Activated CD4-positive, CD25-positive, alpha-beta regulatory T cell (primary cell): ENCODE measurements at regions not wholly inside any gene's neighbourhood (a gene's known extent, or its start where the extent isn't known, plus 50 kb on each side); places are given as distances from the start of the nearest gene placed in this dataset.
"Not testable (repeated sequence)": the region's sequence is repeated elsewhere in the genome, so short reads cannot be mapped to it uniquely, and the experiment has no call there.

Experiments
- DNase-seq, 4 experiments: peaks; one replicate each; lab custom pipeline; 2025; lab: John Stamatoyannopoulos, UW

DNA sequence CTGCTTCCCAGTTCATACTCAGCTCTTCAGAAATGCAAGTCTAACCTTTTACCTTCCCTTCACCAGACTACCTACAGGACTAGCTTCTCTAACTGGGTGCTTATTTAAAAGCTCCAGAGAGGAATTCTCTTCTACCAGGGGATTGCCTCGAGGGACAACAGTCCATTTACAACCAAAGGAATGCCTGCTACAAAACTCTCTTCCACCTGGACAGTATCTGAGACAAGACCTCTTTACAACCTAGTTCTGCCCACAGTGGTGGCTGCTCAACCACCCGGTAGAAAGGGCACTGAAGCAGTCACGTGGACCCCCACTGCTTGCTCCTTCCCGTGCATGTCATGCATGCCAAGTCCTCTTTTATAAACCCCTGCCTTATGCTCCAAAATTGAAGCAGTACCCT is 158.1 kb upstream of the ANXA10 start:
- DNase-seq, result no peak

DNA sequence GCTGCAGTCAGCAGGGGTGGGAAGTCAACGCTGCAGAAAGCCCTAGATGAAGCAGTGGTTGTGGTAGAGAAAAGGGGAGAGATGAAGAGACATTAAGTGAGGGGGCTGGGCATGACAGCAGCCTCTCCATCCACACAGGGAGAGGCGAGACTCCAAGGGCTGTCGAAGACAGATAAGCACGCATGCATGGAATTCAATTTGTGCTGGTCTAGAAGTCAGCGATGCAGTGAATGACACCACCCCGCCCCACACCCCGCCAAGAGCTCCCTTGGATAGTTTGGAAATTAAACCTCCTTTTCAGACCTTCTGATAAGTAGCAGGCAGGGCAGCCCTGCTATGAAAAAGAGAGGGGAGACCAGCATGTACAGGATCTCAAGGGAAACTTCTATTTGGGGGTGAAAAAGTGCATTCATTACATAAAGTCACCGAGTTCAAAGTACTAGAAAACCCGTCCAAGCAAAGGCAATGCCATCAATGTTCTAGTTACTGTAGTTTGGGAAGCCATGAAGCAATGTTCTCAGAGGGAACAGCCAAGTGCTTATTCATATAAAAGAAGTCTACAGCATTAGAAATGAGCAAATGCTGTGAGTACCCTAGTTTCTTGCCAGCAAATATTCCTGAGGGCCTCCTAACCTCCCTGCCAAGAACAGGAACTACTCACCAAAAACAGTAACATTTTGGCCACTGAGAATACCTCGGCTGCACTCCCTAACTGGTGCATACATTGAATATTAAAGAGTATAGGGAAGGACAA is 152.3 kb upstream of the ANXA10 start:
- DNase-seq, result no peak

DNA sequence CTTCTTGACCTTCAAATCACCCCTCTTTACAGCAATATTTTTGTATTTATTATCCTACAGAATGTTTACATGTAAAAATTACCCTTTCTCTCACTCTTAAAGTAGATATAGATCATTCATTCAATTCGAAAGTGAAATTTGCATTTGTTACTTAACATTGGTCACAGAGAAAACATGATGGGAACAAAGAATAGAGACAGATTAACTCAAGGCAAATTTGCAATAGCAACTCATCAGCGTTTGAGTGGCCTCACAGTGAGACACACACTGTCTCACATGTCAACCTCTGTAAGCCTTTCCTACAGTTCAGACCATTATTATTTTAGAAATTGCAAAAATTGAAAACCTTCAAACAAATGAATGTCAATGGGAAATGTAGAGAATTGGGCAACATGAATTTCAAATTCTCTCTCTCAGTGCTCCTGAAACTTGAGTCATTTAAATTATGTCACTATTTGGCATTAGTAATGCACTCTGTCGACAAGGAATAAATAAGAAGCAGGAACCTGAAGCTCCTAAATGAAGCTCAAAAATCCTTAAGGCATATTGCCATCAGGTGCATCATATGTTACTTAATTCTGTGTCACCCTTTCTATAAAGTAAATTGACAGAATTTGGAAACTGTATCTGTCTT is 148.3 kb upstream of the ANXA10 start:
- DNase-seq, result no peak

DNA sequence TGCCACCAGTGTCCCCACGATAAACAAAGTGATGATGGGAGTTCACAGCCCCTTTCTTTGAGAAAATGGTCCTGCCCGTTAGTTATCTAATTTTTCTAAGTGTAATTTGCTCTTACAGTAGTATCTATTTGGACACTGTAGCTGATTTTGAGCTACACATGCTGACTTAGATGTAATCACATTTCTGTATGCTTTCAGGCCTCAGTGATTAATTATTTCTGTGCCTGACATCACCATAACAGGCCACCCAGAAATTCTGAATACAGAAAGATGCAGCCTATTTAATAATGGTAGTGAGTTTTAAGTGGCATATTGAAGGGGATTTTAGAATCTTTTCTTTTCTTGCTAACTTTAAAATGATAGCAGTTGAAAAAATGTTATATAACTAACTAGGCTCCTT is 147.6 kb upstream of the ANXA10 start:
- DNase-seq, result no peak

DNA sequence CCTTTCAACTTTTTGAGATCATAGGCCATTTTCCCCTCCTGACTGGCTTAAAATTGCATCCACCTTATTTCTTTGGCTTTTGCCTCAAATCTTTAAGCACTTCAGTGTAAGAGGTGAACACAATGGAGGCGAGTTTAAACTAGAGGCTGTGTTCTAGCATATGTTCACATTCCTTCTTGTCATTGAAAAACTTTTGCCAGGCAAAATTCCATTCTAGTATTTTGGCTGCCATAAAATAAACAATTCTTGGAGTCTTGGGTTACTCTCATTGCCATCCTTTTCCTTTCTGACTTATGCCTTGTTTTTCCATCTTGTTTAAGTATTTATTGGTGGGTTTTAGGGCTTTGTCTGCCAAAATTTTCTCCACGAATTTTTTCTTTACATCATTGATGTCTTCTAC is 137.3 kb upstream of the ANXA10 start:
- DNase-seq, result no peak

DNA sequence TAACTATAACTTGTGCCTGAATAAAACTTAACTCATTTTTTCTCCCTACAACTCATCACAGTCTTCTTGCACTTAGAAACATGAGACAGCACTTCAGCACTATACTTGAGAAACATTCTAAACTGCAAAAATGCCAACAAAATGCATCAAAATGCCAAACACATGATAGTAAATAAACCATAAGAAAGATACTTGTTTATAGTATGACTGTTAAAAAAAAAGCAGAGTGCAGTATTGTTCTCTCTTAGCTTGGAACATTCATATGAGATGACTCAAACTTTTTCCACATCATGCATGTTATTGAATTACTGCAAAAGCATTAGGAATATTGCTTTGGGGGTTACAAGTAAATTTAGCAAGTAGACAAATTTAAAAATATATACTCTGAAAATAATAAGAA is 135.7 kb upstream of the ANXA10 start:
- no peak for DNase-seq

DNA sequence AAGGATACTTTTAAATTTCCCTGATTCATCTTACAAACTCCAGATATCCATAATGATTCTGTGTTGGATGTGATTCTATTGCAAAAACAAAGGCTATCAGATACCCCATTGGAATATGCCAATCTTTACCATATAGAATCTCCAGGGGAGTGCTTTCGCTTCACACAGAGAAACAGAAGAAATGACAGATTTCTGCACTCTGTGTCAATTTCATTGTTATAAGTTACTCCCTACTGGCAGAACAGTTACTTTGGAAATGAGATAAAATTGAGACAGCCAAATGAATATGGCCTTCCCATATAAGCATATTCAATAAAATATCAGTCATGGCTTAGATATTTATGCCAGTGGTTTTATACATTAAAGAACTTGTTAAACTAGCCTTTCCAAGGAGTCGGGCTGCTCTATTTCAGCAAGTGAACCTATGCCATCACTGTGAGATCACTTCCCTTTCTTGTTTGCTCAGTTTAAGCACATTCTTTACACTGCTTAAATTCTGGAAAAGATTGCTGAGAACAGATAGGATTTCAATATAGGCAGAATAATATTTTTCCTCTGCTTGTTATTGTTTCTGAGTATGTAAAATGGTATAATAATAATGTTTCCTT is 127.5 kb upstream of the ANXA10 start:
- no peak for DNase-seq

DNA sequence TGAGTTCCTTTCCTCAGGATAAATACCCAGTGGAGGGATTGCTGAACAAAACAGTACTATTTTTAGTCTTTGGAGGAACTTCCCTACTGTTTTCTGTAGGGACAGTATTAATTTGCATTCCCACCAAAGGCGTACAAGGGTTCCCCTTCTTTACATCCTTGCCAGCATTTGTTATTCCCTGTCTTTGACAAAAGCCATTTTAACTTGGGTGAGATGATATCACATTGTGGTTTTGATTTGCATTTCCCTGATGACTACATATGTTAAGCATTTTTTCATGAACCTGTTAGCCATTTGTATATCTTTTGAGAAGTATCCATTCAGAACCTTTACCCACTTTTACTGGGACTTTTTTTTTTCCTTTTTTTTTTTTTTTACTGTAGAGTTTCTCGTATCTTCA is 126.2 kb upstream of the ANXA10 start:
- no peak for DNase-seq

DNA sequence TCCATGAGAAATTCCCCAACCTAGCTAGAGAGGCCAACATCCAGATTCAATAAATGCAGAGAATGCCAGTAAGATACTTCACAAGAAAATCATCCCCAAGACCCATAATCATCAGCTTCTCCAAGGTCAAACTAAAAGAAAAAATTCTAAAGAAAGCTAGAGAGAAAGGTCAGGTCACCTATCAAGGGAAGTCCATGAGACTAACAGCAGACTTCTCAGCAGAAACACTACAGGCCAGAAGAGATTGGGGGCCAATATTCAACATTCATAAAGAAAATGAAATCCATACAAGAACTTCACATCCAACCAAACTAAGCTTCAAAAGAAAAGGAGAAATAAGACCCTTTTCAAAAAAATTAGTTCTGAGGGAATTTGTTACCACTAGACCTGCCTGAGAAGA is 118.8 kb upstream of the ANXA10 start:
- DNase-seq, result no peak

DNA sequence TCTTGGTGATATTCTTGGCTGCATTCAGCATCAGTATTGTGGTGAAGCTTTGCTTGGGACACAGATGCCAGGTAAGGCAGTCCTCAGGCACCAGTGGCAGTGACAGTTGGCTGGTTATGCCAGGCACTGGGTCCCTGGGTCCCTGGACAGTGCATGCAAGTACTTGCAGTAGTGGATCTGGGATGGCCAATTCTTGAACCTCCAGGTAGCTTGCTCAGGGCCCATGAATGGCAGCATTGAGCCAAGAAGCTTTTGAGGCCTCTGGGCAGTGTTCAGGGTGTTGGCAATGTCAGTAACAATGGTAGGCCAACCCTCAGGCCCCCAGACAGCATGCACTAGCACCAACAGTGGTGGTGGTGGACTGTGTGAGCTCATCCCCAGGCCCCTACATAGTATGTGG is 106.8 kb upstream of the ANXA10 start:
- DNase-seq, result no peak

DNA sequence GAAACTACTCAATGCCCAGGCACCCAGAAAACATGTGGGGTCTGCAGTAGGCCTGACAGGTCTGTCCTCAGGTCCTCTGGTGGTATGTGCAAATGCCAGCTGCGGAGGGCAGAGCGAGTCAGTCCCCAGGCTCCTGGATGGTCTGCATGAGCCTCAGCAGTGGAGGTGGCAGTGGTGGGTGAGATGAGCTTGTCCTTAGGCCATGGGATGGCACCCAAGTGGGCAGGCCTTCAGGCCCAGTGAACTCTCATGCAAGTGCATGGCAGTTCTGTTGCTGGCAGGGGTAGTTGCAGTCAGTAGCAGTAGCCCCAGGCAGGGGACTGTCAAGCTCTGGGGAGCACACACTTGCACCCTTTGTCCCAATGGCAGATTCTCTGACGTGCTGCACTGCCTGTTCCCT is 106.3 kb upstream of the ANXA10 start:
- no peak for DNase-seq

DNA sequence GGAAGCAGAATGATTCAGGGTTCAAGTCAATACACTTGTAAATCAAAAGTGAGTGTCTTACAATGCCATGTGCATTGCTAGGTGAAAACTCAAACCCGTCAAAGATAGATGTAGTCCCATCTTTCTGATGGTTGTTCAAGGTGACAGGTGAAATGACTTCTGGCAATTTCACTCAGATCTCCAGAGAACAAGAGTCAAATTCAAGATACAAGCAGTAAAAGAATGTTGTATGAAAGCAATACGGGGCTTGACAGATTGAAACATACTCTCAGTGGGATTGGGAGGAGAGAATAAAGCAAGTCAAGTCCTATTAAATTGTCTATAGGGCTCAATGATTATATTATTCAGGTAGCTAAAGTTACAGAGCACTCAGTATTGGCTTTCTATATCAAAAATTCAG is 105.1 kb upstream of the ANXA10 start:
- no peak for DNase-seq

DNA sequence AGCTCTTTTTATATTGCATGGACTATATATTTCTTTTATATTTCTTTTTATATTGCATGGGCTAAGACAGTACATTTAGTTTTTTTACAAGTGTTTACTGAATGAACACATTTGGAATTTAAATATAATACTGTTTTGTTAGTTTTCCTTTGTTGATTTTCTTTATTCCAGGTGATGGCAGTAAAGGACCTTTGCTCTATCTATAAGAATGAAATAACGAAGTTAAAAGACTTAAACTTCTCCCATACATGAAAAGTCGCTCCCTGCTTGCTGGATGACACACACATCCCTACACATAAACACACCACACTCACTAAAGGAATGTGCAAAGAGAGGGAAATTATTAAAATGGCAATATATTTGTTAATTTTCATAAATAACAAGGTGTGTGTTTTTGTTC is 102.5 kb upstream of the ANXA10 start:
- no peak for DNase-seq

DNA sequence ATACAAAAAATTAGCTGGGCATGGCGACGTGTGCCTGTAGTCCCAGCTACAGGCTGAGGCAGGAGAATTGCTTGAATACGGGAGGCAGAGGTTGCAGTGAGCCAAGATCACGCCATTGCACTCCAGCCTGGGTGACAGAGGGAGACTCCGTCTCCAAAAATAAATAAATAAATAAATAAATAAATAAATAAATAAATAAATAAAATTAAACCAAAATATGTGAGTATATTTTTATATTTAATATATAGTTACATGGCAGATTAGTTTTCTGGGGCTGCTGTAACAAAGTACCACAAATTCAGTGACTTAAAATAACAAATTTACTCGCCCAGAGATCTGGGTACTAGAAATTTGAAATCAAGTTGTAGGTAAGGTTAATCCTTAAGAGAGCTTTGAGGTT is 84.2 kb upstream of the ANXA10 start:
- not testable (repeated sequence) for DNase-seq

DNA sequence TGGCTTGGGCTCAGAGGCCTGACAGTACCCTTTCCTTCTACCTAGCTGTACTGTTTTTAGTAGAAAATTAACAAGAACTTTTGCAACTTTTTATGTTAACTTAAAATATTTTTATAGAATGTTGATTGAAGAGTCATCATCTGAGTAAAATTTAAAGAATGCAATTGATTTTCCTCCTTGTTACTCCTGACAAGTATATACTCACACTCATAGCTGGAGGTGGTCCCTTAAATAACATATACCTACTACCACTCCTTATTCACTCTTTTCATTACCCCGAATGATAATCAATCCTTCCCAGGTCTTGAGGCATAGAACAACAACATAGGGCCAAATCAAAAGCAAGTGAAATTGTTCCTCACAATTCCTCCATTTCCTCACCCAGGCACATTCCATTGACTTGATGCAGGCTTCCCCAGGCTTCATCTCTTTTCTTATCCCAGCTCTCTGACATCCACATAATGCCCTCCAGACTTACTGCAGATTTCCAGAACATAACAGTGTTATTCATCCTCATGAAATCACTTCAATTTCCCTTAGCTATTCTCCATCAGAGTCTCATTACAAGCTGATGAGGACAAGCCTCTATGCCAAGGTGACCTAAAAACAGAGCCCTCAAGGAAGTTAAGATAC is 73.2 kb upstream of the ANXA10 start:
- DNase-seq, result no peak

DNA sequence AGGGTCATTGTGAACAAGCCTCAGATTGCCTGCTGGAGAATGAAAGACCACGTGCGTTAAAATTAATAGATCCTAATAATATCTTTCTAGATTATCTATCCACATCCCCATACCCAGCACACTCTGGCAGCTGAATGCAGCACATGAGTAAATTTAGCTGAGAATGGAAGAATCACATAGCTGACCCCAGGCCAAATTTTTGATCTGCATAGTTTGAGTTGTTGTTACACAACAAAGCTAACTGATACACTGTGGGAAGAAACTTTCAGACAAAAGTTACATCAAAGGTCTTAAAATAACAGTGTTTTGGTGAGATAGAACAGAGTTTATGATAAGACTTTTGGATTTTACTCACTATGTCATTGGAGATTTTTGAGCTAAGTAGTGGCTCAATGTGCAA is 72.4 kb upstream of the ANXA10 start:
- no peak for DNase-seq

DNA sequence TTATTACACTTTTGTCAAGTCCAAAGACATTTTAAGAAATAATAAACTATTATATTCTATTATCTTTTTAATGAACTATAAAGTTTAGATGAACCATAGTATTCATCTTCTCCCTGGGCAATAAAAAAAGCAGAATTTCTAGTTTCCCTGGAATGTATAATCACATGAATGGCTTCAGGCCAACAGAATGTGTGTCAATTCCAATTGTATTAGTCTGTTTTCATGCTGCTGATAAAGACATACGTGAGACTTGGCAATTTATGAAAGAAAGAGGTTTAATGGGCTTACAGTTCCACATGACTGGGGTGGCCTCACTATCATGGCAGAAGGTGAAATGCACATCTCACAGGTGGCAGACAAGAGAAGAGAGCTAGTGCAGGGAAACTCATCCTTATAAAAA is 70.7 kb upstream of the ANXA10 start:
- no peak for DNase-seq

DNA sequence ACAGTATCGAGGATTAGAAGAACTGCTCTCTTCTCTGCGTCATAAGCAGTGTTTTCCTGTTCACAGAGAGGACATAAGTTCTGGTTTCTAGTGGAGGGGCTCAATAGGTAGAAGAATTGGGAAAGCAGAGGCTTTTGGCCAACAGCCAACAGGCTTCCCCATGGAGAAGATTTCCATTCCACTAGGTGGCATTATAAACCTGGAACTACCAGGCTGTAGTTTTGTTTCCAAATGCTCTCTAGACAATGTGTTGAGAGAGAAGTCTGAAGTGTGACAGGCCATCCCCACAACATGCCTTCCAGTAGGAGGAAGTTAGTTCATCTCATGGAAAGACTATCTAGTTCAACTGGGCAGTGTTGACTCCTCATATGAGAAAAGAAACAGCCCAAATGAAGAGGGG is 63.8 kb upstream of the ANXA10 start:
- no peak for DNase-seq

DNA sequence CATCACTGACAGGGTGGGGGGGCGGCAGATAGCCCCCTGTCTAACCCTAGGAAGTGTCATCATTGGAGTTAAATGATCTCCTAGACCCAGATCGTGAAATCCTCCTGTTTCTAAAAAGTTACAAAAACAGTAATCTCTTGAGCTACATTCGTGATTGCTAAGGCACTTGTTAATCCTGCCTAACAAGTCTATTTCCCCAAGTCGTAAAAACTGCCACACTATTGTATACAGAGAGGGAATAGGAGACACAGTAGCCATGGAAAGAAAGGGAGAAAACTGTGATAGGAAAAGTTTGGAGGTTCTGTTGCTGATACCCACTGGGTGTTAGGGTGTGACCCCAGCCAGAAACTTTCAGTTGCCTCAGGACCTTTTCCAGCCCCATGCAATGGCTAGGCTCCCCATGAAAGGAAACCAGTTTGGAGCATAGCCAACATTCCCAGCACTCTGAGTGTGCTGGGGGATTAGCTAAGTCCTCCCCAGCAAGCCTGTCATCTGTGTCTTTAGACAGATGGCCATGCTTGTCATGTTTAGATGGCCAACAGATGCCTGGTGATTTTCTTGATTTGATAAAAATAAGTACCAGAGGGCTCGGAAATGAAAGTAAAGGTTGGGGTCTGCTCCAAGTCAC is 63.3 kb upstream of the ANXA10 start:
- no peak for DNase-seq

DNA sequence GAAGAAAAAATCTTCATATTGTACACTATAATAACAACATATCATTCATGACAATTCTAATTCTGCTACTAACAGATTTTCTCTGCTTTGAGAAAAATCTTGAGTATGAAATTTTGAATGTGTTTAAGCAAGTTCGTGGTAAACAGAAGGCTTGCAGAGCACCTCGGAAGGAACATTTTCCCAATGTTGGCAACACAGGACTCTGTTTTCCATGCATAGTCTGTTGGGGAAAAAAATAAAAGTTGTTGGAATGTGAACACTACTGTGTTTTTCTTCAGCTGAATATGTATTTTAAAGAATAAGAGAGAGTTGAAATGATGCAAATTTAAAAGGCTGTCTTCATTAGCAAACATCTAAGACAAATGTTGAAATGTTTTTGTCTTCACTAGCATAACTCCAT is 54.7 kb upstream of the ANXA10 start:
- no peak for DNase-seq

DNA sequence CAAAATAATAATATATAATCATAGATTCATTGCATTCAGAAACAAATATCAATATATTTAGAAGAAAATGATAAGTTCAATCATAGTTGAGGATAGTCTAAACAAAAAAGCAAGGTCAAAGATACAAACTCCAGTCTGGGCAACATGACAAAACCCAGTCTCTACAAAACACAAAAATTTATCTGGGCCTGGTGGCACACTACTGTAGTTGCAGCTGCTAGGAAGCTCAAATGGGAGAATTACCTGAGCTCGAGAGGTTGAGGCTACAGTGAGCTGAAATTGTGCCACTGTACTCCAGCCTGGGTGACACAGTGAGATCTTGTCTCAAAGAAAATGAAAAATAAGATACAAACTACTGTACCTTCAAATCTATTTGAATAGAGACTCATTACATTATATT is 52.7 kb upstream of the ANXA10 start:
- no peak for DNase-seq
